NCI-H2196 treated with DMSO at 0.1 percent for 48 hours (cell line): ENCODE measurements at regions not wholly inside any gene's neighbourhood (a gene's known extent, or its start where the extent isn't known, plus 50 kb on each side); places are given as distances from the start of the nearest gene placed in this dataset.
"Not testable (repeated sequence)": the region's sequence is repeated elsewhere in the genome, so short reads cannot be mapped to it uniquely, and the experiment has no call there.

Experiments used
- DNase-seq: peaks from one replicate; lab custom pipeline; 2025; ENCODE audit not compliant: unreplicated experiment; lab: John Stamatoyannopoulos, UW

DNA sequence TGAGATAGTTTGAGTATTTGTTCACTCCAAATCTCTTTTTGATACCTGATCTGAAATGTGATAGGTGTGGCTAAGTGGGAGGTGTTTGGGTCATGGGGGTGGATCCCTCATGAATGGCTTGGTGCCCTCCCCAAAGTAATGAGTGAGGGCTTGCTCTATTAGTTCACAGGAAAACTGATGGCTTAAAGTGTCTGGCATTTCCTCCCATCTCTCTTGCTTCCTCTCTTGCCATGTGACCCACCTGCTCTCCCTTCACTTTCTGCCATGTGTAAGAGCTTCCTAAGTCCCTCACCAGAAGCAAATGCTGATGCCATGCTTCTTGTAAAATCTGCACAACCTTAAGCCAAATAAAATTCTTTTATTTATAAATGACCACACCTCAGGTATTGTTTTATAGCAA is 61.1 kb downstream of the MAD2L1 start:
- no peak for DNase-seq

- DNase-seq, result no peak
These were observed 61.6 kb downstream of the MAD2L1 start for GRCh38 chr4:120005076-120005475.

- no peak for DNase-seq
These were observed 62.6 kb downstream of the MAD2L1 start for GRCh38 chr4:120004054-120004453.

DNA sequence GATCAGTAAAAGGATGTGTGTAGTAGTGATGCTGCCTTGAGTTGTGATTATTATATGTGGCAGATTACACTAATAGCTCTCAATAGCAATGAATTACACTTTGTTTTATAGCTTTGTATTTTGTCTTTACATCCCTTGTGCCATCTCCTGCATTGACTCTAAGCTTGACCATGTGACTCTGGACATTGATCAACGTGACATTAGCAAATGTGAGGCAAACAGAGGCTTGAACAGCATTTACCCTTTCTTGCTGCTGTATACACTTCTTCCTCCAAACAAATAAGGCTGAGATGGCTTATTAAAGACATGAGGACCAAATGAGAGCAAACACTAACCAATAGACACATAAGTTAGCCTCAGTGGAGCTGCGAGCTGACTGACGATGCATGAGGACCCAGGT is 63.5 kb downstream of the MAD2L1 start:
- no peak for DNase-seq

DNA sequence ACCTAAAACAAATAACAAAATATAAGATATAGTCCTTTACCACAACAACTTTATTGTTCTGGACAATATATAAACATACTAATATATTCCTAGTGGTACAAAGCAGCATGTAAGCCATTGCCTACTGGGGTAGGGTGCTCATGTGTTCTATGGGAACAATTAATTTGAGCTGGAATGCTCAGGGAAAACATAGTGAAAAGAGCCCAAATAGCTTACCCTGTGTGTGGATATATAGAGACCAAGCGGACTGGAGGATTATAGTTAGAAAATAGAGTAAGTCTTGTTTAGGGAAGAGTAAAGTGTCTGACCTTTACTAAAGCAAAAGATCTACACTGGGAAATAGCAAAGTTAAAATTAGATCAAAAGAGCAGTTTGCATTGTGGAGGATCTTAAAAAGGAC is 64.8 kb downstream of the MAD2L1 start:
- no peak for DNase-seq

GRCh38 chr4:120000591-120001296 is 65.9 kb downstream of the MAD2L1 start:
- DNase-seq, result no peak

- DNase-seq, result not testable (repeated sequence)
These were observed 70.6 kb downstream of the MAD2L1 start for GRCh38 chr4:119996024-119996423.

DNA sequence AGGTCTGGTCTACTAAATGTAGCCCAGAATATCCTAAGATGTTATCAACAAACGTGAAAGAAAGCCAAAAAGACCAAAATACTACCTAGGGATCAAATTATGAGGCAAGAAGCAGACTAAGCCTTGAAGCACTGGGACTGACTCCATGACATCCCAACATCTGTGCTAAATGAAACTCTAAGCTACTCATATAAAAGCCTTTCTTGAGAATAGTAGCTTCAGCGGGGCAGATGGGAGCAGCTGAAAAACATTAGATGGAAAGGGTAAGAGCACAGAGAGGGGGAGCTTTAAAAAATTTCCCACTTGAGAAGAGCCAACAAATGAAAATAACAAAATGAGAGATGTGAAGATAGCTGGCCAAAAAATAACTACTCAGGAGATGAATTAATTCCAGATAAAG is 81.7 kb downstream of the MAD2L1 start:
- no peak for DNase-seq

DNA sequence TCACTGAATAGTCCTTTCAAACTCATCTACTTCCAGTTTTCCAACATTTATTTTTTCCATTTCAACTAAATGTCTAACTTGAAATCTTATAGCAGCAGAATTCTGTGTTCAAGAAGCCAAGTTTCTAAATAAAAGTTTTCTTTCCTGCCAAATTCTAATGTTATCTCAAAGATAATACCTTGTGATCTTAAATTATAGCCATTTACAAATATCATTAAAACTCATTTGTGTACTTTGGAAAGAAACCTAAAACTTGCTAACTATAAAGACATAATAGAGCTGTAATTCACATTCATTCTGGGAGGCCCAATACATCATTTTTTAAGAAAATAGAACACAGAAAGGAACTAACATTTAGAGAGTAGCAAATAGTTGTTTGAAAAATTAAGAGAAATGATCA is 83.9 kb downstream of the MAD2L1 start:
- no peak for DNase-seq

GRCh38 chr4:119980456-119980855 is 86.2 kb downstream of the MAD2L1 start:
- no peak for DNase-seq

DNA sequence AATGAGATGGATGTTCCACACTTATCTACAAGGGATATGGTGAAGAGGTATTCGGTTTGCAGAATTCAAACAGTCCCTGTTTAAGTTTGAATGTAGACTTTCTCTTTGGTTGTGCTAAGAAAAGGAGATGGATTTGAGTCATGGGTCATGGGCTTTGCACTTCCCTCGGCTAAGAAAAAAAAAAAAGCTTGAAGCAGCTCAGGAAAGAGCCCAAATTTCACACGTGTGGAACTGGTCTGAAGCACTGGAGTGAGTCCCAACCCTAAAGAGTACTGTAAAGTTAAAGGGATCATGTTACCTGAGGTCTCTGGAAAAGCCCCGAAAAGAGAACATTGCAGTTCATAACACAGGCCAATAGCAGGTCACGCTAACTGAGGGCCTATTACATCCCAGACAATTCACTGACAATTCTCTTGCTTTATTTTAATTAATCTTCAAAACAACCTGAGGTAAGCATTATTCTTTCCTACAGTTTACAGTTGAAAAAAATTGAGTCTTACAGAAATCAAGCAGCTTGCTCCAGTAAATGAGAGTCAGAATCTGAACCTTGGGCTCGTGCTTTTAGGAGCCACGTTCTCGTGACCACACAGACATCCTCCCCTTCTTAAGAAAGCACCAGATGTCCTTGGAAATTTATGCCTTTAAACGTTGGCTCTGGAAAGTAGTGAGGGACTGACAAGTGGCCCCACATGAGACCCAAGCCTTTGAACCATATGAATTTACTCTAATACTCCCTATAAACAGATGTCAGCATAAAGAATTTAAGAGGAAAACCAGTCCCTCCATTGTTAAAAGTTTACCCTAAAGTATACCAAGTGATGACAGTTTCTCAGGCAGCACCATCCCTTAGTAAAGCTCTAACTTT is 89.3 kb downstream of the MAD2L1 start:
- DNase-seq, result no peak

DNA sequence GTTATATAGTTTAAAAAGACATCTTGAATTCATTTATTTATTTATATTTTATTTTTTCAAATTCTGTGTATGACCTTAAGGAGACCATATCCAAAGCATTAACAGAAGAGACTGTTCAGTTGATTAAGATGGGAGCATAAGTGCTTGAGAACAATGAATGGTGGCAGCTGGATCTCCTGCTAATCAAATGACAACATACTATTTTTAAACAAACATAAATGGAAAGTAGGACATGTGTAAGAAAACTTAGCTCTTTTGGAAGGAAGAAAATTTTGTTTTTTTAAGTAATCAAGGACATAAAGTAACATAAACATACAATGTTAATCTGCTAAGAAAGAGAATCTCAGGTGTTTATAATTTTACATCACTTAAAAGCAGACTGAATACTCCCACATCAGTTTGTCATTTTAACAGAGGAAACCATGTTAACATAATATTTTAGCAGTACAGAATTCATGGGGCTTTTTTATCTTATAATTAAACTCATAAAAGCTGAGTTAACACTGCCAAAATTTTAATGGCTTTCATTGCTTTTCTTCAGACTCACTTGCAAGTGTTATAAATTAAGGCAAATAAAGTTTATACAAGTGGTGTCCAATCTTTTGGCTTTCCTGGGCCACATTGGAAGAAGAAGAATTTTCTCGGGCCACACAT is 95.1 kb downstream of the MAD2L1 start:
- DNase-seq, result no peak

DNA sequence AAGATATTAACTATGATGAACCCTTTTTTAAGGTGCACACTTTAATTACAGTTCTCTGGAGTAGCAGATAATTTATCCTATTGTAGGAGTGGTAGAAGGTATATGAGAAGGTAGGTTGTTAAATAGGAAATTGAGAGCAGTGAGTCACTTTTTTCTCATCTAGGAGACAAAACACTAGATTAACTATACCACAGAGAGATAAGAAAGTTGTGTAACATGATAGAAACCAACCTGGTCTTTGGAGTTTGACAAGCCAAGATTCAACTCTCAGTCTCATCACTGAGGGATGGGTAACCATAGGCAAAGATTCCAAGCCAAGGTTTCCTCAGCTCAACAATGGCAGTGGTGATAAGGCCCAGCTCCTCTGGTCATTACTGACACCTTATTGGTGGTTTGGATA is 104.0 kb downstream of the MAD2L1 start:
- DNase-seq, result no peak

DNA sequence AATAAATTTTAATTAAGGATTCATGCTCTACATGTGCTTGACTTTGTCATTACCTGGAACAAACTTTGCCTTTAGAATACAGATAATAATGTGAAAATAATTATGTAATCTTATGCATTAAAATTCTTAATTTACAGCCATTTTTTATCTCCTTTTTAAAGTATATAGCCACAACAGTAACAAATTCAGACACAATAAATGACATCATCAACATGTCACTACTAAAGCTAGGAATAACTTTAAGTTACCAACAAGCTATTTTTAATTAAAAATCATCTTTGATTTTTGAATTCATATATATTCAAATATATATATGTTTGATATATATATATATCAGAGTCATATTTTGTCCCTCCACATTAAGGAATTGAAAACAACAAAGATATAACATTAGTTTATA is 107.7 kb downstream of the MAD2L1 start:
- no peak for DNase-seq

DNA sequence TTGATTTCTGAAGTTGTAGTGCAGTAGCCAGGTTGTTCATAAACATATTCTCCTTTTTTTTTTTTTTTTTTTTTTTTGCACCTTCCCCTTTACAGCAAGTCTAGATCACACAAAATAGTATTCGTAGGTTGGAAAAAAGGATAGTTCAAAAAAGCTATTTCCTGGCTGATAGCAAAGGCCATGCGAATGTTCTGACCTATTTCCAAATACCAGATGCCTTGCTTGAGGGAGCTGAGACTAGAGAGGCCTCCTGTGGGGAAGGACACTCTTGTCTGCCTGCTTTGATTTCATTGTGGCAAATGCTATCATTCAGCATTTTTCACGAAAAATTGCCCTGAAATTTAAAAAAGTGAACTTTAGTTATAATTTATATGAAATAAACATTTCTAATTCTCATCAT is 111.4 kb downstream of the MAD2L1 start:
- no peak for DNase-seq

DNA sequence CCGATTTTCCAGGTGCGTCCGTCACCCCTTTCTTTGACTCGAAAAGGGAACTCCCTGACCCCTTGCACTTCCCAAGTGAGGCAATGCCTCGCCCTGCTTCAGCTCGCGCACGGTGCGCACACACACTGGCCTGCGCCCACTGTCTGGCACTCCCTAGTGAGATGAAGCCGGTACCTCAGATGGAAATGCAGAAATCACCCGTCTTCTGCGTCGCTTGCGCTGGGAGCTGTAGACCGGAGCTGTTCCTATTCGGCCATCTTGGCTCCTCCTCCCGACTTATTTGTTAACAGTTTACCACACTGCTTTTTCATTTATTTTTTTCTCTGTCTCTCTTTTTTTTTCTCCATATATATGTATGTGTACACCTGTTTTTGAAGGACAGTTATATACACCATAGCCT is 112.2 kb downstream of the MAD2L1 start:
- DNase-seq, result not testable (repeated sequence)

DNA sequence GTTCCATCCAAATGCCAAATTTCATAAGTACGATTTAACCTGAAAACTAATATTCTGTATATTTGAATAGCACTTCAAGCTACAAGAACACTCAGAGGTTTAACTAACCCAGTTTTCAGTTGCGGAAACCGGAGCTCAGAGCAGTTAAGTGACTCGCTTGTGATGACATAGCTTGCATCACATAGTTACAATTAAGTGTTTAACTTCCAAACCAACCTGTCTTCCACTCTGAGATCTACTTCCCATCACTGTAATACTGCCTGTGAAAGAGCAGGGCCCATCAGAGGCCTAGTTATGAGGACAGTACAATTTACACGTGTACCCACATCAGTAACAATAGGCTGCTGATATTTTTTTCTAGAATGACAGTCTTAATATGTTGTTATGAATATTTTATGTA is 120.3 kb downstream of the MAD2L1 start:
- no peak for DNase-seq

DNA sequence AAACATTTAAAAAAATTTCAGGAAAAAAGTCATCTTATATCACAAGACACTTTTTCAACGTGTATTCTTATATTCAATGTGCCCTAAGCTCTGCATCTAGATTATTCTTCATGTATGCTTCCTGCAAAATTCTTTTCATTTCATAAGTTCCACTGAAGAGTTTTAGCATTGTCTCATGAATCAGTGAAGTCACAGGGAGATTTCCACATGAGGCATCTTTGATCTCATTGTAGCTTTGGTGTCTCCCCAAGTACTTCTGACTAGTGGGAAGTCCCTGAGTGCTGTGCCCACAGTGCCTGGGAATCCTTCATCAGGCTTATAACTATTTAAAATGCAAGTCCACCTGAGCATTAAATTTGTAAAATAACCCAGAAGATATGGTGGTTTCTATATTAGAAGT is 123.8 kb downstream of the MAD2L1 start:
- DNase-seq, result no peak

GRCh38 chr4:119940557-119940956 is 126.1 kb downstream of the MAD2L1 start:
- no peak for DNase-seq

DNA sequence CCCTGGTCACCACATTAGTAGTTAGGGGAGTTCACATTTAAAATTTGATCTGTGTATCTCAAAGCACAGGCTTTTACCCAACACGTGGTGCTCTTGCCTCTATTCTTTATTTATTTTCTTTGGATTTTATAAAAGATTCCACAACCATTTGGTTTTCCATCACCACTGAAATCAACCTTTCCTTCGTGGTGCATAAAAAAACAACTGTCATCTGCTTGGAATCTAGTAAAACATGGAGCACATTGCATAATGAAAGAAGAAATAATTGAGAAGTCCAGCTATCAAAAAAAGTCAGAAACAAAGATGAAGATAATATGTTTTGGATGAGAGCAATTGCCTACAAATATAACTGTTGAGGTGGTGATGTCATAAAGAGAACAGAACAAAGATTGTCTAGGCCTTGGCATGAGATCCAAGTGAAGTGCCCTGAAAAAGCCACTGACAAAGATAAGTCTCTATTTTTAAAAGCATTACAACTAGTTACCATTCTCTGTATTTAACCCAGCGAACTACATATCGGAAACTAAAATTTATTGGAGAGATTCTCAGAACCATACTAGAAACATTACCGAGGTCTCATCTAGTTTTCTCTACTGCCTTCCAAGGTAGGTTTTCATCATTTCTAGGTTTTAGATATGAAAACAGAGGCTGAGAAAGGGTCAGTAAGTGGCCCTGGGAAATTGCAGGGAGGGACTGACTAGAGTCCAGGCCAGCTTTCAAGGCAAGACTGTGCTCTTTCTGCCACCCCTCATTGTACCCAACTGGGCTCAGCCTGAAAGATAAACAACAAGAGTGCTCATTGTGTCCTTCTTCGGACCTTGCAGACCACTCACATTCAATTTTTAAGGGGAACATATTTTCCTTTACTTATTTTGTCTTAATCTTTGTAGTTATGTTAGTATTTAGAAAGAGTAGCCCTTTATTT is 127.3 kb downstream of the MAD2L1 start:
- DNase-seq, result no peak

DNA sequence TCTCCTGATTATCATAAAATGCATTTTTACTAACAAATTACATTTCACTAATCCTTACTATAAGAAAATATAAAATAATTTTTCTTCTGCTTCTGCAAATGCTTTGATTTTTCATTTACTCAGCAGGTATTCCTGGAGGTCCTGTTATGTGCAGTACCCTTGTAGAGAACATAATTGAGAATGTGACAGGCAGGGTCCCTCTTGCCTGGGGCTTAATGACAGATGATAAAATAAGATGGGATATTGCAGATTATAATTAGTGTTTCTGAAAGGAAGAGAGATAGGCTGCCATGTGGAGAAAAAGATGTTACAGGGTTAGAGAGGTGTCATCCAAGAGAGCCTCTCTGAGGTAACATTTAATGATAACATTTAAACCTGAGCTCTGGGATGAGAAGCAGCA is 128.9 kb downstream of the MAD2L1 start:
- DNase-seq, result no peak
